OCI-LY3 (cell line): ENCODE measurements at regions not wholly inside any gene's neighbourhood (a gene's known extent, or its start where the extent isn't known, plus 50 kb on each side); places are given as distances from the start of the nearest gene placed in this dataset.

Experiments used
- H2AFZ ChIP-seq: fragments of 200-600, 300-600 bp; shearing (Covaris generic); 2 replicates; pipeline ENCODE4 v1.6.0; 2014; ENCODE audit warnings: antibody characterized with exemption, low read depth, low read length
- H3K27ac ChIP-seq: fragments of 200-600, 300-600 bp; sonication (generic); 2 replicates; pipeline ENCODE4 v1.5.1; 2014; ENCODE audit warnings: mild to moderate bottlenecking, low read length, moderate library complexity, mixed read lengths
- H3K27me3 ChIP-seq: fragments of 200-600, 300-600 bp; sonication (generic); 2 replicates; pipeline ENCODE4 v1.6.1; 2014; ENCODE audit warnings: low read depth, low read length, mixed read lengths
- H3K36me3 ChIP-seq: fragments of 200-600, 300-600 bp; sonication (generic); replicated peaks from 2 replicates; pipeline ENCODE3; 2014; ENCODE audit warnings: low read depth, low read length, mixed read lengths
- H3K4me1 ChIP-seq: fragments of 300-600, 200-600 bp; sonication (generic); 2 replicates; pipeline ENCODE4 v1.6.1; 2014; ENCODE audit warnings: low read length, mixed read lengths
- H3K4me2 ChIP-seq: fragments of 200-600, 300-600 bp; sonication (generic); 2 replicates; pipeline ENCODE4 v1.6.1; 2014; ENCODE audit warnings: low read length, mixed read lengths
- H3K4me3 ChIP-seq: fragments of 300-600, 200-600 bp; sonication (generic); 2 replicates; pipeline ENCODE4 v1.5.1; 2014; ENCODE audit warnings: antibody characterized with exemption, mild to moderate bottlenecking, low read length, moderate library complexity
- H3K79me2 ChIP-seq: fragments of 300-600, 200-600 bp; shearing (Covaris generic); 2 replicates; pipeline ENCODE4 v1.6.1; 2014; ENCODE audit warnings: mild to moderate bottlenecking, low read length, mixed read lengths
- H3K9ac ChIP-seq: fragments of 300-600, 200-600 bp; shearing (Covaris generic); 2 replicates; pipeline ENCODE4 v1.6.0; 2014; ENCODE audit warnings: mild to moderate bottlenecking, low read length, moderate library complexity
- H3K9me3 ChIP-seq: fragments of 200-600, 300-600 bp; shearing (Covaris generic); 2 replicates; pipeline ENCODE4 v1.6.1; 2014; ENCODE audit warnings: low read length, mixed read lengths; ENCODE audit not compliant: insufficient read depth
- H4K20me1 ChIP-seq: fragments of 200-600, 300-600 bp; sonication (generic); 2 replicates; pipeline ENCODE4 v1.6.1; 2016; ENCODE audit warnings: low read length, mixed read lengths; ENCODE audit not compliant: insufficient read depth
- EZH2phosphoT487 ChIP-seq: fragments of 200-600 bp; shearing (Covaris generic); IDR thresholded peaks from 2 replicates; pipeline ENCODE4 v1.6.1; 2018; ENCODE audit warnings: antibody characterized with exemption, mixed run types, low read depth
- TF ChIP-seq, protein P1 (sequence below): fragments of 200-600, 300-600 bp; sonication (generic); IDR thresholded peaks from 2 replicates; pipeline ENCODE4 v1.5.1; 2014; ENCODE audit warnings: antibody characterized with exemption, low read length, low read depth

DNA sequence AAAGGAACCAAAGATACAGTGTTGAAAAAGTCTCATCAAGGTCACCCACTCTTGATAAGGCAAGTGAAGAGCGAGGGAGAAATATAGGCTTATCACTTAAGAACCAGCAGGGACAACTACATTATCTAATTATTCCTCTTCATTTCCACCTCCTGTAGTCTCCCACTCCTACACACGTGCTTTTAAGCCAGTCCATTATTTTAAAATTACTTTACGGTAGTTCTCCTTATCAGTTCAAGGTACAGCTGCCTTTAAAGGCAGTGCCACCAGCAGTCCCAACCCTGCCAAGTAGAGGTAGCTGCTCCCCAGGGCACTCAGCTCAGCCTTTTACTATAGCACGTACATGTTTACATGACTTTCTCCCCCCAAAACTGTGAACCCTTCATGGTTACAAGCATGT is 161.5 kb upstream of the BLID start:
- Histone ChIP-seq H3K4me1 (no peaks in the 10 kb centered on the region), H3K4me3 (no peak overlapping the region), H3K4me2 (no peak overlapping the region), H3K9ac (no peak overlapping the region), H3K9me3 (no peaks in the 10 kb centered on the region), H3K27me3 (0 out of 2 replicates have a peak, but pooled peaks cover 3% of the 10 kb centered on the region), H2AFZ (no peak overlapping the region), H4K20me1 (no peaks in the 10 kb centered on the region), H3K27ac (no peak overlapping the region), H3K79me2 (no peaks in the 10 kb centered on the region), H3K36me3 (no peaks in the 10 kb centered on the region)
- TF ChIP-seq, protein P1, sequence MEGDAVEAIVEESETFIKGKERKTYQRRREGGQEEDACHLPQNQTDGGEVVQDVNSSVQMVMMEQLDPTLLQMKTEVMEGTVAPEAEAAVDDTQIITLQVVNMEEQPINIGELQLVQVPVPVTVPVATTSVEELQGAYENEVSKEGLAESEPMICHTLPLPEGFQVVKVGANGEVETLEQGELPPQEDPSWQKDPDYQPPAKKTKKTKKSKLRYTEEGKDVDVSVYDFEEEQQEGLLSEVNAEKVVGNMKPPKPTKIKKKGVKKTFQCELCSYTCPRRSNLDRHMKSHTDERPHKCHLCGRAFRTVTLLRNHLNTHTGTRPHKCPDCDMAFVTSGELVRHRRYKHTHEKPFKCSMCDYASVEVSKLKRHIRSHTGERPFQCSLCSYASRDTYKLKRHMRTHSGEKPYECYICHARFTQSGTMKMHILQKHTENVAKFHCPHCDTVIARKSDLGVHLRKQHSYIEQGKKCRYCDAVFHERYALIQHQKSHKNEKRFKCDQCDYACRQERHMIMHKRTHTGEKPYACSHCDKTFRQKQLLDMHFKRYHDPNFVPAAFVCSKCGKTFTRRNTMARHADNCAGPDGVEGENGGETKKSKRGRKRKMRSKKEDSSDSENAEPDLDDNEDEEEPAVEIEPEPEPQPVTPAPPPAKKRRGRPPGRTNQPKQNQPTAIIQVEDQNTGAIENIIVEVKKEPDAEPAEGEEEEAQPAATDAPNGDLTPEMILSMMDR: no peak
- TF ChIP-seq EZH2phosphoT487: no peak

DNA sequence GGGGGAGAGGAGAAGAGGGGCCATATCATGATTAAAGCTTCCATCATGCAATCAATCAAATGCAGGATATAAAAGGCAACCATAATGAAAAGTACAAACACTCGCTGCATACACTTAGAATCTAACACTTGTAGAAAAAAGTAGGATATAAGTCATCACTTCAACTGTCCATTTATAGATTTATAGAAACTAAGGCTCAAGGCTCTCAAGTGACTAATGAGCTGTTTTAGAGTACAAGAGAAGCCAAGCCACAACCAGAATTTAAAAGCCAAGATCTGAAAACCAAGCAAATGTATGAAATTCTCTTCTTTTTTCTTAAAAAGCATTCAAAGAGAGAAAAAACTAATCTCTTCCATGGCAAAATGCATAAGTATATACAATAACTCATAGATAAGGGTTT is 160.2 kb upstream of the BLID start:
- Histone ChIP-seq H3K36me3 (no peaks in the 10 kb centered on the region), H3K27ac (no peak overlapping the region), H3K9me3 (no peaks in the 10 kb centered on the region), H3K4me2 (no peak overlapping the region), H3K79me2 (no peaks in the 10 kb centered on the region), H4K20me1 (no peaks in the 10 kb centered on the region), H2AFZ (no peak overlapping the region), H3K9ac (no peak overlapping the region), H3K4me1 (no peaks in the 10 kb centered on the region), H3K27me3 (0 out of 2 replicates have a peak, but pooled peaks cover 3% of the 10 kb centered on the region), H3K4me3 (no peak overlapping the region)
- TF ChIP-seq, protein P1: no peak
- no peak for TF ChIP-seq EZH2phosphoT487

DNA sequence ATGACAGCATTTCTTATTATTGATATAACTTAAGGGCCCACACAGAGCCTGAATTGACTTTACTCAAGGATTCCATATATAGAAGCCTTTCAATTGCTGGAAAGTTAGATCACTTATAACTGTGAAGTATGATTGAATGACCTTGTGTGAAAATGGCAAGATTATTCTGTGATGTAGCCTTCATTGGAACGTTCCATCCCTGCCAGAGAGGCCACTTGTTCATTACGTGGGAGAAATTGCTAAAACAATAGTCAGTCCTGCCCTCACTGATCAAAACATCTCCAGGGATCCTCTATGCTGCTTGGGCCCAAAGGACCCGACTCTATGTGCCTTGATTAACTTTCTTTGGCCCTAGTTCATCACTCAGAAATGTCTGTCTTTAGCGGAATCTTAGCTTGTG is 159.5 kb upstream of the BLID start:
- no peak overlapping the region for H3K4me2 ChIP-seq
- 0 out of 2 replicates have a peak, but pooled peaks cover 3% of the 10 kb centered on the region for H3K27me3 ChIP-seq
- H3K9me3 ChIP-seq: no peaks in the 10 kb centered on the region
- no peaks in the 10 kb centered on the region for H3K4me1 ChIP-seq
- H3K27ac ChIP-seq: no peak overlapping the region
- H2AFZ ChIP-seq: no peak overlapping the region
- H3K9ac ChIP-seq: no peak overlapping the region
- H3K79me2 ChIP-seq: no peaks in the 10 kb centered on the region
- no peak overlapping the region for H3K4me3 ChIP-seq
- no peaks in the 10 kb centered on the region for H3K36me3 ChIP-seq
- H4K20me1 ChIP-seq: no peaks in the 10 kb centered on the region
- TF ChIP-seq EZH2phosphoT487: no peak
- TF ChIP-seq, protein P1: no peak

DNA sequence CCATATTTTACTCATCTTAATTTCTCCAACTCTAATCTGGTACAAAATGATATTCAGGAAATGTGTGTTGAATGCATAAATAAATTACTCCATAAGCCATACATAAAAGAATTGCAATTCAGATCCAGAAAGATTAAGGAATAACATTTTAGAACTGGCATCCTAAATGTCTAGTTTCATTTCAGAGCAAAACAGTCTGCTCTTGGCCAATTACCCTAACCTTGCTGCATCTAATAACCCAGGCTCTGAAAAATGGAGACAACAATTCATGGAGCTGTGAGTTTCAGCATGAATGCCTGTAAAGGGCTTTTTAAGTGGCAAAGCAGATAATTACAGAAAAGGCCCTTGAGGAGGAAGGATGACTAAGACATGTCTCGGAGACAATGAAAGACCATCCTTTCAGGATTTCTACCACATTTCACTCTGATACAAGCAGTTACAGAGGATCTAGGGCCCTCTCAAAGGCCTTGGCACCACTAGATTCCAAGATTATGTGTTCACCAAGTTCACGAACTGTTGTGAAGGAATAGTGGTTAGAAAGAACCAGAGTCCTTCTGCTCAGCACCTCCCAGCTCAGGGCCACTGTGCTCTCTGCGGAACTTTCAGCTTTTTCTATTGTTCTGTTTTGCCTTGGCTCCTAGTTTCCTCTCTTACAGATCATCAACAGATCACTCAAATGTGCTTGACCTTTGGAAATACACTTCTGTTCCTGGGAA is 157.6 kb upstream of the BLID start:
- no peak overlapping the region for H3K9ac ChIP-seq
- no peak overlapping the region for H2AFZ ChIP-seq
- H3K4me2 ChIP-seq: no peak overlapping the region
- TF ChIP-seq, protein P1: no peak
- TF ChIP-seq EZH2phosphoT487: no peak
- H3K4me1 ChIP-seq: no peaks in the 10 kb centered on the region
- no peaks in the 10 kb centered on the region for H3K9me3 ChIP-seq
- H3K79me2 ChIP-seq: no peaks in the 10 kb centered on the region
- no peak overlapping the region for H3K27ac ChIP-seq
- 0 out of 2 replicates have a peak, but pooled peaks cover 3% of the 10 kb centered on the region for H3K27me3 ChIP-seq
- no peak overlapping the region for H3K4me3 ChIP-seq
- no peaks in the 10 kb centered on the region for H3K36me3 ChIP-seq
- no peaks in the 10 kb centered on the region for H4K20me1 ChIP-seq
